K562 (cell line): ENCODE measurements at regions not wholly inside any gene's neighbourhood (a gene's known extent, or its start where the extent isn't known, plus 50 kb on each side); places are given as distances from the start of the nearest gene placed in this dataset.

Experiments
- BDP1 ChIP-seq: IDR thresholded peaks from 3 replicates; pipeline ENCODE4 v1.6.1; 2011; ENCODE audit not compliant: insufficient read length, insufficient read depth
- CCAR2 ChIP-seq: fragments of 200-400 bp; formaldehyde crosslinking; IDR thresholded peaks from 2 replicates; pipeline ENCODE4 v1.6.1; 2017; ENCODE audit warnings: mild to moderate bottlenecking, low read depth, low read length
- GABPB2 ChIP-seq: fragments of 250-450 bp; sonication (Bioruptor Pico); conservative IDR thresholded peaks from 2 replicates; pipeline ENCODE4 v1.5.1; 2021; ENCODE audit warnings: mild to moderate bottlenecking
- HNRNPH1 ChIP-seq: fragments of 200-400 bp; formaldehyde crosslinking; optimal IDR thresholded peaks from 2 replicates; pipeline ENCODE3; 2017; ENCODE audit warnings: low read depth, mild to moderate bottlenecking, low read length, moderate library complexity
- L3MBTL2 ChIP-seq: fragments of 450-650 bp; IDR thresholded peaks from 2 replicates; pipeline ENCODE4 v1.6.1; 2016; ENCODE audit warnings: mild to moderate bottlenecking, moderate library complexity
- RB1 ChIP-seq: fragments of 450-650 bp; IDR thresholded peaks from 2 replicates; pipeline ENCODE4 v1.6.1; 2017; ENCODE audit warnings: low read depth, mild to moderate bottlenecking
- RBM22 ChIP-seq: fragments of 200-400 bp; formaldehyde crosslinking; IDR thresholded peaks from 2 replicates; pipeline ENCODE4 v1.6.1; 2018; ENCODE audit warnings: low read length, low read depth; ENCODE audit not compliant: poor library complexity, severe bottlenecking
- RREB1 ChIP-seq: fragments of 250-450 bp; sonication (Bioruptor Pico); IDR thresholded peaks from 2 replicates; pipeline ENCODE4 v1.4.0; 2020
- YBX1 ChIP-seq: fragments of 450-650 bp; IDR thresholded peaks from 2 replicates; pipeline ENCODE4 v1.7.1; 2016; ENCODE audit warnings: mild to moderate bottlenecking
- ZFP36 ChIP-seq: fragments of 150-350 bp; IDR thresholded peaks from 2 replicates; pipeline ENCODE4 v1.6.1; 2018; ENCODE audit warnings: low read length, low read depth; ENCODE audit not compliant: partially characterized antibody
- ZNF197 ChIP-seq: fragments of 200-800 bp; sonication (Bioruptor generic); IDR thresholded peaks from 2 replicates; pipeline ENCODE4 v1.6.1; 2016; ENCODE audit warnings: low read depth, missing genetic modification characterization, missing compliant biosample characterization
- ZNF24 ChIP-seq: fragments of 450-650 bp; IDR thresholded peaks from 2 replicates; pipeline ENCODE4 v1.6.1; 2016
- ZNF407 ChIP-seq: fragments of 450-650 bp; IDR thresholded peaks from 2 replicates; pipeline ENCODE4 v1.6.1; 2016; ENCODE audit warnings: low read depth
- TF ChIP-seq, protein P1 (sequence below): fragments of 450-650 bp; formaldehyde crosslinking; conservative IDR thresholded peaks from 2 replicates; pipeline ENCODE4 v1.4.0; 2022; ENCODE audit warnings: mild to moderate bottlenecking, missing genetic modification characterization

GRCh38 chr1:14421977-14422609, 176.4 kb upstream of the KAZN start (continued):
- TF ChIP-seq RREB1 (CRISPR knock-in tag) (no peak), ZNF407 (no peak), ZNF197 (CRISPR knock-in tag) (no peak), YBX1 (no peak), HNRNPH1 (no peak), CCAR2 (no peak), RB1 (no peak), BDP1 (no peak), GABPB2 (CRISPR knock-in tag) (no peak), ZFP36 (no peak), L3MBTL2 (peak; percentile 65), ZNF24 (peak; percentile 56; the same call in 1 of the 2 replicates), RBM22 (no peak)
- TF ChIP-seq, protein P1, sequence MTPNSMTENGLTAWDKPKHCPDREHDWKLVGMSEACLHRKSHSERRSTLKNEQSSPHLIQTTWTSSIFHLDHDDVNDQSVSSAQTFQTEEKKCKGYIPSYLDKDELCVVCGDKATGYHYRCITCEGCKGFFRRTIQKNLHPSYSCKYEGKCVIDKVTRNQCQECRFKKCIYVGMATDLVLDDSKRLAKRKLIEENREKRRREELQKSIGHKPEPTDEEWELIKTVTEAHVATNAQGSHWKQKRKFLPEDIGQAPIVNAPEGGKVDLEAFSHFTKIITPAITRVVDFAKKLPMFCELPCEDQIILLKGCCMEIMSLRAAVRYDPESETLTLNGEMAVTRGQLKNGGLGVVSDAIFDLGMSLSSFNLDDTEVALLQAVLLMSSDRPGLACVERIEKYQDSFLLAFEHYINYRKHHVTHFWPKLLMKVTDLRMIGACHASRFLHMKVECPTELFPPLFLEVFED, result no peak
